H1 (cell line): ENCODE measurements at regions not wholly inside any gene's neighbourhood (a gene's known extent, or its start where the extent isn't known, plus 50 kb on each side); places are given as distances from the start of the nearest gene placed in this dataset.

Source experiments
- CTCF ChIA-PET: fragments of 300-600 bp; sonication (Branson Sonifier 250); formaldehyde crosslinking; loops from one replicate; lab custom pipeline; 2021; ENCODE audit not compliant: partially characterized antibody; lab: Charles Lee
- POLR2A ChIA-PET: fragments of 300-600 bp; sonication (Branson Sonifier 250); formaldehyde crosslinking; loops from one replicate; lab custom pipeline; 2021; ENCODE audit warnings: inconsistent platforms; ENCODE audit not compliant: partially characterized antibody; lab: Charles Lee
- DNase-seq, 2 experiments: peaks; one replicate each; pipeline versions ENCODE4 v3.0.0 to v3.0.0-alpha.2; 2010 to 2022; ENCODE audit warnings: low spot score in 2 of 2, low read depth in 1 of 2, mixed read lengths in 1 of 2
- FAIRE-seq: peaks from 2 replicates; lab custom pipeline; 2011; peaks lifted over from hg19 to GRCh38; lab: Jason Lieb, UNC
- H2AFZ ChIP-seq: 2 replicates; pipeline ENCODE4 v1.8.1; 2012; ENCODE audit warnings: low read length, inconsistent platforms
- H2AK5ac ChIP-seq: 2 replicates; pipeline ENCODE4 v1.6.1; 2013; ENCODE audit warnings: low read depth, low read length
- H2BK120ac ChIP-seq: replicated peaks from 2 replicates; pipeline ENCODE3; 2013; ENCODE audit warnings: low read depth, low read length, inconsistent platforms
- H2BK12ac ChIP-seq: 2 replicates; pipeline ENCODE4 v1.6.1; 2013; ENCODE audit warnings: low read depth, low read length
- H2BK15ac ChIP-seq: 2 replicates; pipeline ENCODE4 v1.6.1; 2013; ENCODE audit warnings: low read length
- H2BK20ac ChIP-seq: 2 replicates; pipeline ENCODE4 v1.6.1; 2013; ENCODE audit warnings: low read length
- H2BK5ac ChIP-seq: 2 replicates; pipeline ENCODE4 v1.6.1; 2013; ENCODE audit warnings: low read depth, low read length
- H3K14ac ChIP-seq: 2 replicates; pipeline ENCODE4 v1.6.1; 2013; ENCODE audit warnings: inconsistent platforms; ENCODE audit not compliant: insufficient read length
- H3K18ac ChIP-seq: 2 replicates; pipeline ENCODE4 v1.6.1; 2013; ENCODE audit warnings: low read length; ENCODE audit errors: extremely low read depth
- H3K23ac ChIP-seq: 2 replicates; pipeline ENCODE4 v1.6.1; 2013; ENCODE audit warnings: inconsistent platforms; ENCODE audit not compliant: insufficient read length
- H3K23me2 ChIP-seq: 2 replicates; pipeline ENCODE4 v1.6.1; 2013; ENCODE audit warnings: low read depth, low read length
- H3K27ac ChIP-seq: 2 replicates; pipeline ENCODE4 v1.6.1; 2011; ENCODE audit warnings: low read depth, low read length, inconsistent platforms
- H3K27me3 ChIP-seq, 4 experiments: replicated peaks in 1 of 4; 1 replicate in 1 of 4; 2 replicates in 3 of 4; pipeline versions ENCODE4 v1.6.1 to v1.8.1; 2011 to 2013; ENCODE audit warnings: low read length in 3 of 4, mild to moderate bottlenecking in 3 of 4, inconsistent platforms in 2 of 4, mixed read lengths in 2 of 4, moderate library complexity in 1 of 4; ENCODE audit not compliant: control insufficient read depth in 3 of 4, insufficient read depth in 3 of 4; ENCODE audit errors: extremely low read depth in 1 of 4
- H3K36me3 ChIP-seq, 4 experiments: 2 replicates each; pipeline versions ENCODE4 v1.6.1 to v1.8.1; 2011 to 2013; ENCODE audit warnings: mild to moderate bottlenecking in 4 of 4, low read length in 3 of 4, moderate library complexity in 2 of 4, control low read depth in 1 of 4, inconsistent platforms in 1 of 4; ENCODE audit not compliant: insufficient read depth in 4 of 4, control insufficient read depth in 2 of 4
- H3K4ac ChIP-seq: replicated peaks from 2 replicates; pipeline ENCODE3; 2013; ENCODE audit warnings: low read length, low read depth, mixed read lengths, inconsistent platforms; ENCODE audit not compliant: insufficient read length
- H3K4me1 ChIP-seq, 4 experiments: replicated peaks in 1 of 4; 1 replicate in 1 of 4; 2 replicates in 3 of 4; pipeline versions ENCODE4 v1.6.1 to v1.8.1; 2011 to 2013; ENCODE audit warnings: low read length in 3 of 4, inconsistent platforms in 2 of 4, mixed read lengths in 1 of 4; ENCODE audit not compliant: insufficient read depth in 4 of 4, control insufficient read depth in 3 of 4
- H3K4me2 ChIP-seq, 2 experiments: 2 replicates each; pipeline versions ENCODE4 v1.6.1 to v1.8.1; 2011 to 2013; ENCODE audit warnings: low read depth in 2 of 2, low read length in 2 of 2, control low read depth in 1 of 2, inconsistent platforms in 1 of 2, mild to moderate bottlenecking in 1 of 2; ENCODE audit not compliant: insufficient read depth in 1 of 2
- H3K4me3 ChIP-seq, 4 experiments: fragments of 200-600, 300-600 bp in 1 of 4; sonication (generic), shearing (Covaris generic), sonication (Bioruptor Twin) in 1 of 4; 2 replicates each; pipeline versions ENCODE4 v1.5.1 to v1.8.1; 2011 to 2016; ENCODE audit warnings: low read length in 4 of 4, low read depth in 3 of 4, control low read depth in 2 of 4, inconsistent platforms in 2 of 4, mild to moderate bottlenecking in 2 of 4, mixed read lengths in 1 of 4, moderate library complexity in 1 of 4; ENCODE audit not compliant: insufficient read depth in 2 of 4; ENCODE audit errors: extremely low read depth in 1 of 4
- H3K56ac ChIP-seq: replicated peaks from 2 replicates; pipeline ENCODE3; 2013; ENCODE audit warnings: low read depth, mild to moderate bottlenecking, mixed read lengths, low read length, inconsistent platforms; ENCODE audit not compliant: insufficient read length
- H3K79me1 ChIP-seq: 2 replicates; pipeline ENCODE4 v1.6.1; 2013; ENCODE audit warnings: low read depth, low read length, control low read depth
- H3K79me2 ChIP-seq, 2 experiments: 2 replicates each; pipeline versions ENCODE4 v1.6.1 to v1.8.1; 2012 to 2013; ENCODE audit warnings: low read length in 2 of 2, mild to moderate bottlenecking in 2 of 2, inconsistent platforms in 1 of 2; ENCODE audit not compliant: insufficient read depth in 2 of 2, control insufficient read depth in 1 of 2
- H3K9ac ChIP-seq, 4 experiments: replicated peaks in 1 of 4; 1 replicate in 1 of 4; 2 replicates in 3 of 4; pipeline versions ENCODE4 v1.6.1 to v1.8.1; 2011 to 2013; ENCODE audit warnings: low read depth in 3 of 4, low read length in 3 of 4, control low read depth in 2 of 4, mild to moderate bottlenecking in 2 of 4, moderate library complexity in 2 of 4, inconsistent platforms in 1 of 4; ENCODE audit errors: extremely low read depth in 1 of 4
- H3K9me3 ChIP-seq, 2 experiments: 2 replicates each; pipeline versions ENCODE4 v1.6.1 to v1.8.1; 2012 to 2013; ENCODE audit warnings: mild to moderate bottlenecking in 2 of 2, moderate library complexity in 2 of 2, control low read depth in 1 of 2, inconsistent platforms in 1 of 2, low read depth in 1 of 2, low read length in 1 of 2, mixed read lengths in 1 of 2; ENCODE audit not compliant: insufficient read depth in 2 of 2
- H4K20me1 ChIP-seq, 2 experiments: replicated peaks in 1 of 2; 2 replicates each; pipeline versions ENCODE3 to v1.8.1; 2011 to 2013; ENCODE audit warnings: inconsistent platforms in 2 of 2, low read length in 2 of 2, mild to moderate bottlenecking in 1 of 2; ENCODE audit not compliant: insufficient read depth in 2 of 2, control insufficient read depth in 1 of 2
- H4K5ac ChIP-seq: 2 replicates; pipeline ENCODE4 v1.6.1; 2013; ENCODE audit warnings: low read length, low read depth, mixed read lengths, inconsistent platforms; ENCODE audit not compliant: insufficient read length
- H4K8ac ChIP-seq: 2 replicates; pipeline ENCODE4 v1.8.0; 2013; ENCODE audit warnings: mild to moderate bottlenecking, moderate library complexity, low read length, inconsistent platforms; ENCODE audit not compliant: insufficient read depth; ENCODE audit errors: extremely low read depth
- H4K91ac ChIP-seq: replicated peaks from 2 replicates; pipeline ENCODE3; 2013; ENCODE audit warnings: low read length, mixed read lengths, inconsistent platforms; ENCODE audit not compliant: insufficient read length
- BCL11A ChIP-seq, 2 experiments: IDR thresholded peaks; one replicate each; pipeline ENCODE4 v1.6.1; 2011; ENCODE audit warnings: low read depth in 2 of 2, low read length in 2 of 2, mild to moderate bottlenecking in 2 of 2
- HDAC2 ChIP-seq, 2 experiments: fragments of 300-600 bp in 1 of 2; sonication (generic) in 1 of 2; IDR thresholded peaks; 2 replicates each; pipeline ENCODE4 v1.6.1; 2011 to 2012; ENCODE audit warnings: low read depth in 2 of 2, low read length in 2 of 2, mild to moderate bottlenecking in 2 of 2, moderate library complexity in 2 of 2, borderline replicate concordance in 1 of 2, inconsistent platforms in 1 of 2
- NANOG ChIP-seq: IDR thresholded peaks from 2 replicates; pipeline ENCODE4 v1.6.1; 2011; ENCODE audit warnings: low read length, low read depth, mild to moderate bottlenecking, inconsistent platforms; ENCODE audit not compliant: insufficient read depth, poor library complexity, severe bottlenecking
- RNF2 ChIP-seq: fragments of 200-900, 300-1000 bp; sonication (generic); IDR thresholded peaks from 2 replicates; pipeline ENCODE4 v1.7.1; 2016; ENCODE audit warnings: borderline replicate concordance, low read depth, mild to moderate bottlenecking, antibody characterized with exemption, low read length; ENCODE audit not compliant: poor library complexity, severe bottlenecking; ENCODE audit errors: missing control alignments
- SAP30 ChIP-seq: fragments of 300-600 bp; sonication (generic); IDR thresholded peaks from 2 replicates; pipeline ENCODE4 v1.7.1; 2012; ENCODE audit warnings: low read length, moderate library complexity, mild to moderate bottlenecking, inconsistent platforms; ENCODE audit not compliant: insufficient read depth, insufficient replicate concordance
- SP4 ChIP-seq: IDR thresholded peaks from 2 replicates; pipeline ENCODE4 v1.6.1; 2012; ENCODE audit warnings: low read length, inconsistent platforms
- SUZ12 ChIP-seq: fragments of 200-600 bp; sonication (generic); IDR thresholded peaks from 2 replicates; pipeline ENCODE4 v1.6.1; 2012; ENCODE audit warnings: mild to moderate bottlenecking, inconsistent platforms, low read length, moderate library complexity, mixed read lengths
- TAF7 ChIP-seq: optimal IDR thresholded peaks from 2 replicates; pipeline ENCODE3; 2011; ENCODE audit warnings: low read depth, mild to moderate bottlenecking, inconsistent platforms, low read length, moderate library complexity, borderline replicate concordance
- TCF12 ChIP-seq: IDR thresholded peaks from 2 replicates; pipeline ENCODE4 v1.6.1; 2011; ENCODE audit warnings: low read depth, mild to moderate bottlenecking, low read length
- WGBS, 2 experiments: shearing (Covaris generic) in 1 of 2; methylation state at CpG; one replicate each; pipeline versions ENCODE4 v1.1.6 to v1.1.7; 2013 to 2015; ENCODE audit warnings: low lambda C conversion rate in 2 of 2, mixed read lengths in 2 of 2, inconsistent platforms in 1 of 2, low coverage in 1 of 2, missing lambda C conversion rate in 1 of 2; ENCODE audit not compliant: insufficient replicate concordance in 2 of 2, insufficient coverage in 1 of 2, insufficient read length in 1 of 2; ENCODE audit errors: extremely low coverage in 1 of 2, missing lambda C conversion rate in 1 of 2; 5-methylcytosine and 5-hydroxymethylcytosine counted together
- TF ChIP-seq, protein P1 (sequence below): IDR thresholded peaks from 2 replicates; pipeline ENCODE4 v1.6.1; 2012; ENCODE audit warnings: inconsistent platforms
- TF ChIP-seq, protein P2 (sequence below): IDR thresholded peaks from 2 replicates; pipeline ENCODE4 v1.6.1; 2012; ENCODE audit warnings: inconsistent platforms

DNA sequence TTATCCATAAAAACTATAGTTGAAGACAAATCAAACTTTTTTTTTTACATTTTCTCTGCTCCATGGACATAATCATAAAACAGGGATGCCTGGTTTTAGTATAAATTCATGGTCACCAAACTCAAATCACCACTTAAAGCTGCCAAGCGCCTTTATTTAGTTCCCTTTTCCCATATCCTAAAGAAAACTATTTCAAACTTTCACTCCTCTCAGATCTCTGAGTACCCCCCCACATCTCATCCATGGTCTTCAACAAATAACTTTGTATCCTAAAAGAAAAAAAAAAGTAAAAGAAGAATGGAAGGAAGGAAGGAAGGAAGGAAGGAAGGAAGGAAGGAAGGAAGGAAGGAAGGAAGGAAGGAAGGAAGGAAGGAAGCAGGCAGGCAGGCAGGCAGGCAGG, 1438.7 kb downstream of the C4orf33 start (continued):
- no peak for TF ChIP-seq SP4

DNA sequence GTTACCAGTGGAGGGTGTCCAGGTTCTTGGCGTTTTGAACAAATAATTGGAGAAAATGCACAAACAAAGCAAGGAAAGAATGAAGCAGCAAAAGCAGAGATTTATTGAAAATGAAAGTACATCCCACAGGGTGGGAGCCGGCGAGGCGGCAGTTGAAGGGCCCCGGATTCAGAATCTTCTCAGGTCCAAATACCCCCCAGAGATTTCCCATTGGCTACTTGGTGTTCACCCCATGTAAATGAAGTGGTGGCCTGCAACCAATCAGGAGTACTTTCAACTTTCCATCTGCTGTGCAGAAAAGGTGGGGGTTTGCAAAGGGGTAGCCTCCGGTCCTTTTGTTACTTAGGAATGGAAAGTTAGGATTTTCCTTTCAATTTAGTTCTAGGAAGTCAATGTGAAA, 1447.0 kb downstream of the C4orf33 start:
- H3K14ac ChIP-seq = no peak overlapping the region
- H3K9me3 ChIP-seq = no peaks in the 10 kb centered on the region
- H2BK15ac ChIP-seq = no peak overlapping the region
- no peak for FAIRE-seq
- H4K5ac ChIP-seq = no peak overlapping the region
- H3K23me2 ChIP-seq = no peaks in the 10 kb centered on the region
- H2BK12ac ChIP-seq = no peak overlapping the region
- H3K27ac ChIP-seq = no peak overlapping the region
- H2AK5ac ChIP-seq = no peak overlapping the region
- H4K20me1 ChIP-seq = no peaks in the 10 kb centered on the region
- H3K36me3 ChIP-seq = no peaks in the 10 kb centered on the region
- no peak overlapping the region for H3K4ac ChIP-seq
- POLR2A ChIA-PET = no interaction called here
- no peak overlapping the region for H2BK120ac ChIP-seq
- no peak overlapping the region for H4K91ac ChIP-seq
- no peaks in the 10 kb centered on the region for H3K4me1 ChIP-seq
- no peaks in the 10 kb centered on the region for H3K27me3 ChIP-seq
- H3K56ac ChIP-seq = no peak overlapping the region
- no peaks in the 10 kb centered on the region for H3K79me2 ChIP-seq
- H3K79me1 ChIP-seq = no peaks in the 10 kb centered on the region
- CTCF ChIA-PET = no interaction called here
- H3K18ac ChIP-seq = no peak overlapping the region
- no peak overlapping the region for H2BK5ac ChIP-seq
- no peak overlapping the region for H2BK20ac ChIP-seq
- 96% methylated on average over 6 of the region's 6 CpGs; no CpG with 5 or more reads in 1 of the 2 experiments for WGBS, 2 experiments
- no peak overlapping the region for H3K4me2 ChIP-seq
- H3K9ac ChIP-seq = no peak overlapping the region
- DNase-seq = no peak
- no peak overlapping the region for H4K8ac ChIP-seq
- H3K23ac ChIP-seq = no peak overlapping the region
- no peak overlapping the region for H3K4me3 ChIP-seq
- no peak overlapping the region for H2AFZ ChIP-seq
- TF ChIP-seq, protein P1, sequence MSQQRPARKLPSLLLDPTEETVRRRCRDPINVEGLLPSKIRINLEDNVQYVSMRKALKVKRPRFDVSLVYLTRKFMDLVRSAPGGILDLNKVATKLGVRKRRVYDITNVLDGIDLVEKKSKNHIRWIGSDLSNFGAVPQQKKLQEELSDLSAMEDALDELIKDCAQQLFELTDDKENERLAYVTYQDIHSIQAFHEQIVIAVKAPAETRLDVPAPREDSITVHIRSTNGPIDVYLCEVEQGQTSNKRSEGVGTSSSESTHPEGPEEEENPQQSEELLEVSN = no peak
- no peak for TF ChIP-seq BCL11A (IDR thresholded peaks at IDR 0.05; ENCODE audit: low read depth in 2 of 2, low read length in 2 of 2)
- TF ChIP-seq, protein P2, sequence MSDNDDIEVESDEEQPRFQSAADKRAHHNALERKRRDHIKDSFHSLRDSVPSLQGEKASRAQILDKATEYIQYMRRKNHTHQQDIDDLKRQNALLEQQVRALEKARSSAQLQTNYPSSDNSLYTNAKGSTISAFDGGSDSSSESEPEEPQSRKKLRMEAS = no peak
- TF ChIP-seq NANOG = no peak
- no peak for TF ChIP-seq RNF2
- no peak for TF ChIP-seq TCF12
- TF ChIP-seq SUZ12 = no peak
- TF ChIP-seq HDAC2 (IDR thresholded peaks at IDR 0.05; ENCODE audit: borderline replicate concordance in 1 of 2, low read depth in 2 of 2, low read length in 2 of 2) = no peak
- no peak for TF ChIP-seq TAF7
- TF ChIP-seq SAP30 = no peak
